Loucy (cell line): ENCODE measurements at regions not wholly inside any gene's neighbourhood (a gene's known extent, or its start where the extent isn't known, plus 50 kb on each side); places are given as distances from the start of the nearest gene placed in this dataset.

Source experiments
- H2AFZ ChIP-seq: fragments of 200-600 bp; sonication (generic); 2 replicates; pipeline ENCODE4 v1.6.0; 2016; ENCODE audit warnings: antibody characterized with exemption, mild to moderate bottlenecking, low read length, moderate library complexity
- H3F3A ChIP-seq: fragments of 200-600 bp; 2 replicates; pipeline ENCODE4 v1.6.0; 2016; ENCODE audit warnings: antibody characterized with exemption, low read depth, mild to moderate bottlenecking
- H3K27me3 ChIP-seq: fragments of 200-600 bp; sonication (generic); 2 replicates; pipeline ENCODE4 v1.6.1; 2014; ENCODE audit warnings: low read length, mild to moderate bottlenecking; ENCODE audit not compliant: insufficient read depth, poor library complexity, severe bottlenecking
- H3K36me3 ChIP-seq: fragments of 200-600 bp; sonication (generic); 2 replicates; pipeline ENCODE4 v1.6.1; 2016; ENCODE audit warnings: low read length; ENCODE audit not compliant: insufficient read depth
- H3K4me1 ChIP-seq: fragments of 200-600 bp; sonication (generic); 2 replicates; pipeline ENCODE4 v1.5.1; 2014; ENCODE audit warnings: low read length, mild to moderate bottlenecking; ENCODE audit not compliant: insufficient read depth, poor library complexity, severe bottlenecking
- H3K4me2 ChIP-seq: fragments of 200-600 bp; sonication (generic); 2 replicates; pipeline ENCODE4 v1.6.0; 2014; ENCODE audit warnings: antibody characterized with exemption, low read length, low read depth, mild to moderate bottlenecking; ENCODE audit not compliant: poor library complexity, severe bottlenecking
- H3K4me3 ChIP-seq: fragments of 200-600 bp; sonication (generic); 2 replicates; pipeline ENCODE4 v1.5.1; 2014; ENCODE audit warnings: low read length, mild to moderate bottlenecking, mixed read lengths; ENCODE audit not compliant: poor library complexity, severe bottlenecking
- H3K79me2 ChIP-seq: fragments of 200-600 bp; sonication (generic); 2 replicates; pipeline ENCODE4 v1.6.1; 2014; ENCODE audit warnings: low read length; ENCODE audit not compliant: insufficient read depth
- H3K9ac ChIP-seq: fragments of 200-600 bp; sonication (generic); 2 replicates; pipeline ENCODE4 v1.6.0; 2014; ENCODE audit warnings: mild to moderate bottlenecking, low read depth, low read length, moderate library complexity; ENCODE audit not compliant: poor library complexity, severe bottlenecking
- H3K9me2 ChIP-seq: fragments of 200-600 bp; sonication (generic); replicated peaks from 2 replicates; pipeline ENCODE4 v1.6.1; 2016; ENCODE audit warnings: low read depth, low read length, mixed read lengths
- H3K9me3 ChIP-seq: fragments of 200-600 bp; sonication (generic); 2 replicates; pipeline ENCODE4 v1.6.1; 2014; ENCODE audit warnings: mild to moderate bottlenecking, antibody characterized with exemption, low read length, low read depth; ENCODE audit not compliant: insufficient read depth
- H4K20me1 ChIP-seq: fragments of 200-600 bp; sonication (generic); 2 replicates; pipeline ENCODE4 v1.6.0; 2014; ENCODE audit warnings: antibody characterized with exemption, low read length, mild to moderate bottlenecking; ENCODE audit not compliant: insufficient read depth, poor library complexity, severe bottlenecking
- CTCF ChIP-seq: fragments of 200-600 bp; sonication (generic); conservative IDR thresholded peaks from 2 replicates; pipeline ENCODE4 v1.5.1; 2014; ENCODE audit warnings: mild to moderate bottlenecking, antibody characterized with exemption, low read length
- EZH2phosphoT487 ChIP-seq: fragments of 200-600 bp; IDR thresholded peaks from 2 replicates; pipeline ENCODE4 v1.6.1; 2018; ENCODE audit warnings: antibody characterized with exemption, mild to moderate bottlenecking, moderate library complexity, borderline replicate concordance

DNA sequence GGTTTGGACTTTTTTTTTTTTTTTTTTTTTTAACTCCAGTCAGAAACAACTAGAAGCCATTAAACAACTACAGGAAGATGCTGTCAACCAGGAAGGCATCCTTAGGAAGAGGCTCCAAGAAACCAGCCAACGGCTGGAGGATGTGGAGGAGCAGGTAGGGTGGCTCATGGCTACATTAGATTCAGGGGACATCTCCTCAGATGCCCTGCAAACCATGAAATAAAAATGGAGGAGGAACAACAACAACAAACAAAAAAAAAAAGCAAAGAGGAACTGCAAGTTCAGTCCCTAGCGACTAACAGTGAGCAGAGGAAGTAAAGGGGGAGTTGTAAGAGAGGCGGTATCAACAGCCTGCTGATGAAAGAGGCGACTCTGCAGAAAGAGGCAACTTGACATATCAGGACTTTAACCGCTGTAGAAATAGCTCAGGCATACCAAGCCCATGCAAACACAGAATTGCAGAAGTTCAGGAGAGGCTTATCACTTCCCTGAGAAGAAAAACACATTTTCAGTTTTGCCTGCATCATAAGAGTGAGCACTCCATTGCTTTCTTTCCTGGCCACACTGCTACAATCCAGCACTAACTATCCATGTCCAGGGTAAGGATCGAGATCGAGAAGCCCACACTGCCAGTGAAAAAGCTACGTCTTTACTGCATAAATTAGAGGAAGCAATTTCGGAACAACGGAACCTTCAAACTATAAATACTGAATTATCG, 103.5 kb upstream of the BCAT1 start:
- peaks cover 6% of the 10 kb centered on the region; the same call in 1 of the 2 replicates for H3F3A ChIP-seq
- peaks cover 34% of the 10 kb centered on the region for H3K4me1 ChIP-seq
- TF ChIP-seq CTCF (no peak), EZH2phosphoT487 (no peak)
- H3K9me2 ChIP-seq: no peaks in the 10 kb centered on the region
- H4K20me1 ChIP-seq: peaks cover 11% of the 10 kb centered on the region
- H2AFZ ChIP-seq: peak overlapping the region; percentile 75
- peaks cover 48% of the 10 kb centered on the region for H3K79me2 ChIP-seq
- H3K4me3 ChIP-seq: peak overlapping the region; percentile 76
- H3K9ac ChIP-seq: peak overlapping the region; percentile 78
- peak overlapping the region; percentile 83 for H3K4me2 ChIP-seq
- H3K36me3 ChIP-seq: no peaks in the 10 kb centered on the region
- no peaks in the 10 kb centered on the region for H3K27me3 ChIP-seq
- H3K9me3 ChIP-seq: no peaks in the 10 kb centered on the region

- no peaks in the 10 kb centered on the region for H3K27me3 ChIP-seq
- peak overlapping the region; percentile 76 for H3K4me3 ChIP-seq
- peaks cover 42% of the 10 kb centered on the region for H3K79me2 ChIP-seq
- no peak for TF ChIP-seq CTCF
- no peak for TF ChIP-seq EZH2phosphoT487
- peaks cover 6% of the 10 kb centered on the region for H3K9me3 ChIP-seq
- no peaks in the 10 kb centered on the region for H3K36me3 ChIP-seq
- peak overlapping the region; percentile 75 for H2AFZ ChIP-seq
- peaks cover 6% of the 10 kb centered on the region; the same call in 1 of the 2 replicates for H3F3A ChIP-seq
- H4K20me1 ChIP-seq: peaks cover 8% of the 10 kb centered on the region
- peaks cover 33% of the 10 kb centered on the region for H3K4me1 ChIP-seq
- H3K9ac ChIP-seq: peak overlapping the region; percentile 78
- H3K9me2 ChIP-seq: no peaks in the 10 kb centered on the region
- peak overlapping the region; percentile 83 for H3K4me2 ChIP-seq
Measured at GRCh38 chr12:25051656-25052195, 102.8 kb upstream of the BCAT1 start.

- H3F3A ChIP-seq: peaks cover 6% of the 10 kb centered on the region; the same call in 1 of the 2 replicates
- no peak for TF ChIP-seq CTCF
- no peak for TF ChIP-seq EZH2phosphoT487
- H4K20me1 ChIP-seq: peaks cover 4% of the 10 kb centered on the region
- peak overlapping the region; percentile 78 for H3K9ac ChIP-seq
- H3K27me3 ChIP-seq: no peaks in the 10 kb centered on the region
- H3K36me3 ChIP-seq: no peaks in the 10 kb centered on the region
- peaks cover 11% of the 10 kb centered on the region for H3K9me3 ChIP-seq
- H3K4me2 ChIP-seq: peak overlapping the region; percentile 83
- peak overlapping the region; percentile 75 for H2AFZ ChIP-seq
- peaks cover 36% of the 10 kb centered on the region for H3K79me2 ChIP-seq
- no peaks in the 10 kb centered on the region for H3K9me2 ChIP-seq
- peaks cover 27% of the 10 kb centered on the region for H3K4me1 ChIP-seq
- H3K4me3 ChIP-seq: peak overlapping the region; percentile 76
Measured at GRCh38 chr12:25051171-25051570, 102.3 kb upstream of the BCAT1 start.
